Loucy (cell line): ENCODE measurements at regions not wholly inside any gene's neighbourhood (a gene's known extent, or its start where the extent isn't known, plus 50 kb on each side); places are given as distances from the start of the nearest gene placed in this dataset.

ENCODE experiments used
- H2AFZ ChIP-seq: fragments of 200-600 bp; sonication (generic); 2 replicates; pipeline ENCODE4 v1.6.0; 2016; ENCODE audit warnings: antibody characterized with exemption, mild to moderate bottlenecking, low read length, moderate library complexity
- H3F3A ChIP-seq: fragments of 200-600 bp; 2 replicates; pipeline ENCODE4 v1.6.0; 2016; ENCODE audit warnings: antibody characterized with exemption, low read depth, mild to moderate bottlenecking
- H3K27me3 ChIP-seq: fragments of 200-600 bp; sonication (generic); 2 replicates; pipeline ENCODE4 v1.6.1; 2014; ENCODE audit warnings: low read length, mild to moderate bottlenecking; ENCODE audit not compliant: insufficient read depth, poor library complexity, severe bottlenecking
- H3K36me3 ChIP-seq: fragments of 200-600 bp; sonication (generic); 2 replicates; pipeline ENCODE4 v1.6.1; 2016; ENCODE audit warnings: low read length; ENCODE audit not compliant: insufficient read depth
- H3K4me1 ChIP-seq: fragments of 200-600 bp; sonication (generic); 2 replicates; pipeline ENCODE4 v1.5.1; 2014; ENCODE audit warnings: low read length, mild to moderate bottlenecking; ENCODE audit not compliant: insufficient read depth, poor library complexity, severe bottlenecking
- H3K4me2 ChIP-seq: fragments of 200-600 bp; sonication (generic); 2 replicates; pipeline ENCODE4 v1.6.0; 2014; ENCODE audit warnings: antibody characterized with exemption, low read length, low read depth, mild to moderate bottlenecking; ENCODE audit not compliant: poor library complexity, severe bottlenecking
- H3K4me3 ChIP-seq: fragments of 200-600 bp; sonication (generic); 2 replicates; pipeline ENCODE4 v1.5.1; 2014; ENCODE audit warnings: low read length, mild to moderate bottlenecking, mixed read lengths; ENCODE audit not compliant: poor library complexity, severe bottlenecking
- H3K79me2 ChIP-seq: fragments of 200-600 bp; sonication (generic); 2 replicates; pipeline ENCODE4 v1.6.1; 2014; ENCODE audit warnings: low read length; ENCODE audit not compliant: insufficient read depth
- H3K9ac ChIP-seq: fragments of 200-600 bp; sonication (generic); 2 replicates; pipeline ENCODE4 v1.6.0; 2014; ENCODE audit warnings: mild to moderate bottlenecking, low read depth, low read length, moderate library complexity; ENCODE audit not compliant: poor library complexity, severe bottlenecking
- H3K9me2 ChIP-seq: fragments of 200-600 bp; sonication (generic); replicated peaks from 2 replicates; pipeline ENCODE4 v1.6.1; 2016; ENCODE audit warnings: low read depth, low read length, mixed read lengths
- H3K9me3 ChIP-seq: fragments of 200-600 bp; sonication (generic); 2 replicates; pipeline ENCODE4 v1.6.1; 2014; ENCODE audit warnings: mild to moderate bottlenecking, antibody characterized with exemption, low read length, low read depth; ENCODE audit not compliant: insufficient read depth
- H4K20me1 ChIP-seq: fragments of 200-600 bp; sonication (generic); 2 replicates; pipeline ENCODE4 v1.6.0; 2014; ENCODE audit warnings: antibody characterized with exemption, low read length, mild to moderate bottlenecking; ENCODE audit not compliant: insufficient read depth, poor library complexity, severe bottlenecking
- EZH2phosphoT487 ChIP-seq: fragments of 200-600 bp; IDR thresholded peaks from 2 replicates; pipeline ENCODE4 v1.6.1; 2018; ENCODE audit warnings: antibody characterized with exemption, mild to moderate bottlenecking, moderate library complexity, borderline replicate concordance
- TF ChIP-seq, protein P1 (sequence below): fragments of 200-600 bp; sonication (generic); conservative IDR thresholded peaks from 2 replicates; pipeline ENCODE4 v1.5.1; 2014; ENCODE audit warnings: mild to moderate bottlenecking, antibody characterized with exemption, low read length

DNA sequence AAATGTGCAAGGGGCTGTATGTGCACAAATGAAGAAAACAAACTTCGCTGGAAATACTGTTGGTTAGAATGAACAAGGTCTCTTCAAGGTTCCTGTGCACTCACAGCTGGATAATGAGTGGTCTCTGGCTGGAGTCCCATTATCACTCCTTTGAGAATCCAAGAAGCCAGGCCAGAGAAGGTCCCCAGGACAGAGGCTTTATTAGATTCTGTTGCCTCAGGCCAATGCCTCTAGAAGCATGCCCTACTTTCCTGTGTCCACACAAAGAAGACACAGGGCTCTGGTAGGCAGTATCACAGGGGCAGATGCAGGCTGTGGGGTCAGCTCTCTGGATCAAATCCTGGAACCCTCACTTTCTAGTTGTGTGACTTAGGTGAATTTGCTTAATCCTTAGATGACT is 384.7 kb downstream of the GRIN2B start:
- no peak overlapping the region for H3K4me3 ChIP-seq
- H3K9me3 ChIP-seq = no peaks in the 10 kb centered on the region
- TF ChIP-seq, protein P1, sequence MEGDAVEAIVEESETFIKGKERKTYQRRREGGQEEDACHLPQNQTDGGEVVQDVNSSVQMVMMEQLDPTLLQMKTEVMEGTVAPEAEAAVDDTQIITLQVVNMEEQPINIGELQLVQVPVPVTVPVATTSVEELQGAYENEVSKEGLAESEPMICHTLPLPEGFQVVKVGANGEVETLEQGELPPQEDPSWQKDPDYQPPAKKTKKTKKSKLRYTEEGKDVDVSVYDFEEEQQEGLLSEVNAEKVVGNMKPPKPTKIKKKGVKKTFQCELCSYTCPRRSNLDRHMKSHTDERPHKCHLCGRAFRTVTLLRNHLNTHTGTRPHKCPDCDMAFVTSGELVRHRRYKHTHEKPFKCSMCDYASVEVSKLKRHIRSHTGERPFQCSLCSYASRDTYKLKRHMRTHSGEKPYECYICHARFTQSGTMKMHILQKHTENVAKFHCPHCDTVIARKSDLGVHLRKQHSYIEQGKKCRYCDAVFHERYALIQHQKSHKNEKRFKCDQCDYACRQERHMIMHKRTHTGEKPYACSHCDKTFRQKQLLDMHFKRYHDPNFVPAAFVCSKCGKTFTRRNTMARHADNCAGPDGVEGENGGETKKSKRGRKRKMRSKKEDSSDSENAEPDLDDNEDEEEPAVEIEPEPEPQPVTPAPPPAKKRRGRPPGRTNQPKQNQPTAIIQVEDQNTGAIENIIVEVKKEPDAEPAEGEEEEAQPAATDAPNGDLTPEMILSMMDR = no peak
- no peak for TF ChIP-seq EZH2phosphoT487
- no peaks in the 10 kb centered on the region for H3K79me2 ChIP-seq
- H3K9me2 ChIP-seq = no peaks in the 10 kb centered on the region
- H4K20me1 ChIP-seq = no peaks in the 10 kb centered on the region
- no peaks in the 10 kb centered on the region for H3K27me3 ChIP-seq
- no peak overlapping the region for H3K9ac ChIP-seq
- no peak overlapping the region for H3K4me2 ChIP-seq
- no peak overlapping the region for H2AFZ ChIP-seq
- no peaks in the 10 kb centered on the region for H3K36me3 ChIP-seq
- H3K4me1 ChIP-seq = no peaks in the 10 kb centered on the region
- no peaks in the 10 kb centered on the region for H3F3A ChIP-seq

DNA sequence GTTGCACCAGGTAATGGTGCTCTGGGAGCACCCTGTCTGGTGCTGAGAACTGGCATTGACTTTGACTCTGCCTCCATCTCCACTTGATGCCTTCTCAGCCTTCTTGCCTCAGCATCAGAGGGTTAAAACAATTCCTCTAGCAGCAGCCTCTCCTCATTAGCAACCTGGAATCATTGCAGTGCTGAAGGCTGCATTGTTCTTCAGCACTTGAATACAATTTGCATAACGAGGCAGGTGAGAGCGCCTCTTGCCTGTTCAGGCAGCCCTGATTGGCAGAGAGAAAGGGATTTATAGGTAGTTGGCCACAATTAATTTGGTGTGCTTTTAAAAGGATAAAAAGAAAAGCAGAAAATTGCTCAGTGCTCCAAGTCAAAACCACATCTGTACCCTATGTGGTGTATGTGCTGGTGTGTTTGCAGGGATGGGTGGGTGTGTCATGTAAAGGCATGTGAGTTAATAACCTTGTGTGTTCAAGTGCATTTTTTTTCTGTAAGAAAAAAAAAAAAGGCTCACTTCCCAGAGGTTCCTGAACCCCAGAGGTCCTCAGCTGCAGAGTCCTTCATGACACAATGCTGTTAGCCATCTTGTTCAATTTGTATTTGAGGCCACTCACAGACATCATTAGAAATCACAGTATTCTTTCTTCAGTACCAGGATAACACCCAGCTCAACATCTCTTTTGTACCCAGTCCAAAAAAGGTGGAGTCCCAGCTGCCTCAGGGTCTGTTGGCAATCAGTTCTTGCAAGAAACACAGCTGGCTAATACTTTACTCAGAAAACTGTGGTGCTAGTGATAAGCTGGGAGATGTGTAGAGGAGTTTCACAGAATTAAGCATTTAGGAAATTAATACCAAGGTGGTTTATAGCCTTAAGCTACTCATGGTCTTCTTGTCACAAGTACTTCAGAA is 385.6 kb downstream of the GRIN2B start:
- H2AFZ ChIP-seq = no peak overlapping the region
- no peaks in the 10 kb centered on the region for H3K4me1 ChIP-seq
- H3K4me3 ChIP-seq = no peak overlapping the region
- no peaks in the 10 kb centered on the region for H4K20me1 ChIP-seq
- TF ChIP-seq, protein P1 = no peak
- no peak for TF ChIP-seq EZH2phosphoT487
- H3K27me3 ChIP-seq = no peaks in the 10 kb centered on the region
- H3K36me3 ChIP-seq = no peaks in the 10 kb centered on the region
- no peaks in the 10 kb centered on the region for H3K79me2 ChIP-seq
- no peaks in the 10 kb centered on the region for H3F3A ChIP-seq
- no peak overlapping the region for H3K9ac ChIP-seq
- no peak overlapping the region for H3K4me2 ChIP-seq
- H3K9me2 ChIP-seq = no peaks in the 10 kb centered on the region
- H3K9me3 ChIP-seq = no peaks in the 10 kb centered on the region

DNA sequence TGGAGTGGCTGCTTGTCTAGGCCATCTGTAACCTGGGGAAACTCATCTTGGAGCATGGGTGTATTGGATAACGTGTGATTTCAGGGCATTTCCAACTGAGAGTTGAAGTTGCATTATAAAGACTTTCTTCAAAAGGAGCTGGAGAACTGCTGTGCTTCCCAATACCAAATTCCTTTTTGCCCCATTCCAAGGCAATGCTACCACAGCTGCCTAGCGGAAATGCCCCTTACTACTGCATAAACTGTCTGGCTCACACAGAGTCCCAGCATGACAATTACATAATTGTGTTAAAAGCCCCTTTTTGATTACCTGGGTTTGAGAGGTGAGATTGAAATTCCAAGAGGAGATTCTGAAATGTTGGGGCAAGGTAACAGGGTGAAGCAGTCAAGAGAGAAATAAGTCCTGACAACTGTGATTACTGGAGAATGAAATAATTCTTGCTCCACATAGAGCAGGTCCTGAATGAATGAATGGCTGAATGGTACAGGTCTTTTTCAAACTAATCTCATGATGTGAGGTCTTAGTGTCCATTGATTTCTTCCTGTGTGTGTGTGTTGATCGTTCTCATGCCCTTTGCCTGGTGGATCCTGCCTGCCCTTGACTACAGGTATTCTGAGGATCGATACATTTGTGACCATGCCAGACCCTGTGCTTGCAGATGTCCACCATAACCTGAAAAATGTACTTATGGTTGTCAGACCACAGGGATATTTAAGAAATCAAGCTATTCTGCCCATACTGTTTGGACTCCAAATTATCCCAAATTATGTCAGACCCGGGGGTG is 386.5 kb downstream of the GRIN2B start:
- H2AFZ ChIP-seq = no peak overlapping the region
- no peaks in the 10 kb centered on the region for H4K20me1 ChIP-seq
- no peaks in the 10 kb centered on the region for H3F3A ChIP-seq
- no peaks in the 10 kb centered on the region for H3K79me2 ChIP-seq
- H3K4me3 ChIP-seq = no peak overlapping the region
- no peaks in the 10 kb centered on the region for H3K36me3 ChIP-seq
- no peak for TF ChIP-seq EZH2phosphoT487
- TF ChIP-seq, protein P1 = no peak
- H3K9ac ChIP-seq = no peak overlapping the region
- H3K9me2 ChIP-seq = no peaks in the 10 kb centered on the region
- no peaks in the 10 kb centered on the region for H3K9me3 ChIP-seq
- H3K27me3 ChIP-seq = no peaks in the 10 kb centered on the region
- H3K4me2 ChIP-seq = no peak overlapping the region
- no peaks in the 10 kb centered on the region for H3K4me1 ChIP-seq
